Keratinocyte (primary cell): ENCODE measurements at regions not wholly inside any gene's neighbourhood (a gene's known extent, or its start where the extent isn't known, plus 50 kb on each side); places are given as distances from the start of the nearest gene placed in this dataset.

Source experiments
- DNase-seq: peaks from one replicate; pipeline ENCODE4 v3.0.0-alpha.2; 2011; ENCODE audit warnings: low read depth, missing footprints, low spot score
- FAIRE-seq: peaks from 2 replicates; lab custom pipeline; 2011; peaks lifted over from hg19 to GRCh38; lab: Jason Lieb, UNC
- H2AFZ ChIP-seq: 2 replicates; pipeline ENCODE4 v1.6.0; 2012; ENCODE audit warnings: low read length, control low read depth, inconsistent platforms; ENCODE audit not compliant: control insufficient read depth
- H3K27ac ChIP-seq: 2 replicates; pipeline ENCODE4 v1.5.1; 2011; ENCODE audit warnings: low read length; ENCODE audit not compliant: control insufficient read depth, insufficient read depth
- H3K27me3 ChIP-seq: 3 replicates; pipeline ENCODE4 v1.6.0; 2011; ENCODE audit warnings: low read length; ENCODE audit not compliant: control insufficient read depth, insufficient read depth; ENCODE audit errors: extremely low read depth
- H3K36me3 ChIP-seq, 2 experiments: 2 replicates in 1 of 2; 3 replicates in 1 of 2; pipeline ENCODE4 v1.5.1; 2011; ENCODE audit warnings: low read length in 2 of 2, mild to moderate bottlenecking in 1 of 2; ENCODE audit not compliant: control insufficient read depth in 2 of 2, insufficient read depth in 2 of 2; ENCODE audit errors: extremely low read depth in 1 of 2
- H3K4me1 ChIP-seq: 3 replicates; pipeline ENCODE4 v1.5.1; 2011; ENCODE audit warnings: low read length; ENCODE audit not compliant: control insufficient read depth, insufficient read depth; ENCODE audit errors: extremely low read depth
- H3K4me2 ChIP-seq: 3 replicates; pipeline ENCODE4 v1.6.0; 2011; ENCODE audit warnings: low read depth, low read length; ENCODE audit not compliant: control insufficient read depth, insufficient read depth; ENCODE audit errors: extremely low read depth
- H3K4me3 ChIP-seq, 3 experiments: fragments of 200-600 bp in 1 of 3; sonication (generic) in 1 of 3; 2 replicates in 2 of 3; 3 replicates in 1 of 3; pipeline ENCODE4 v1.5.1; 2011 to 2016; ENCODE audit warnings: low read length in 3 of 3, mild to moderate bottlenecking in 3 of 3, control low read depth in 2 of 3, inconsistent platforms in 1 of 3, low read depth in 1 of 3, mixed read lengths in 1 of 3, mixed run types in 1 of 3, moderate library complexity in 1 of 3; ENCODE audit not compliant: control insufficient read depth in 2 of 3, insufficient read depth in 2 of 3; ENCODE audit errors: extremely low read depth in 1 of 3
- H3K79me2 ChIP-seq: 2 replicates; pipeline ENCODE4 v1.6.0; 2012; ENCODE audit warnings: low read length; ENCODE audit not compliant: control insufficient read depth, insufficient read depth
- H3K9ac ChIP-seq: 3 replicates; pipeline ENCODE4 v1.6.0; 2011; ENCODE audit warnings: low read length; ENCODE audit not compliant: control insufficient read depth, insufficient read depth; ENCODE audit errors: extremely low read depth
- H3K9me1 ChIP-seq: 3 replicates; pipeline ENCODE4 v1.6.0; 2011; ENCODE audit warnings: low read length; ENCODE audit not compliant: control insufficient read depth, insufficient read depth; ENCODE audit errors: extremely low read depth
- H3K9me3 ChIP-seq: 2 replicates; pipeline ENCODE4 v1.5.1; 2012; ENCODE audit warnings: low read depth, low read length; ENCODE audit not compliant: control insufficient read depth
- H4K20me1 ChIP-seq: 3 replicates; pipeline ENCODE4 v1.6.0; 2011; ENCODE audit warnings: low read length; ENCODE audit not compliant: control insufficient read depth, insufficient read depth; ENCODE audit errors: extremely low read depth
- dilution Hi-C: fragments of 300-500 bp; cut with MboI; formaldehyde crosslinking; loops from one replicate; pipeline ENCODE4 v1.7.0; 2020; ENCODE audit warnings: low sequenced_read_pairs; ENCODE audit not compliant: extremely low pct_ligation_motif_present
- TF ChIP-seq, protein P1 (sequence below), 3 experiments: IDR thresholded peaks in 1 of 3; conservative IDR thresholded peaks in 1 of 3; optimal IDR thresholded peaks in 1 of 3; 2 replicates in 2 of 3; 3 replicates in 1 of 3; pipeline versions ENCODE3 to v1.5.1; 2011; ENCODE audit warnings: low read length in 3 of 3, mild to moderate bottlenecking in 3 of 3, moderate library complexity in 2 of 3, control low read depth in 1 of 3, inconsistent platforms in 1 of 3; ENCODE audit not compliant: insufficient read depth in 2 of 3; ENCODE audit errors: extremely low read depth in 1 of 3

DNA sequence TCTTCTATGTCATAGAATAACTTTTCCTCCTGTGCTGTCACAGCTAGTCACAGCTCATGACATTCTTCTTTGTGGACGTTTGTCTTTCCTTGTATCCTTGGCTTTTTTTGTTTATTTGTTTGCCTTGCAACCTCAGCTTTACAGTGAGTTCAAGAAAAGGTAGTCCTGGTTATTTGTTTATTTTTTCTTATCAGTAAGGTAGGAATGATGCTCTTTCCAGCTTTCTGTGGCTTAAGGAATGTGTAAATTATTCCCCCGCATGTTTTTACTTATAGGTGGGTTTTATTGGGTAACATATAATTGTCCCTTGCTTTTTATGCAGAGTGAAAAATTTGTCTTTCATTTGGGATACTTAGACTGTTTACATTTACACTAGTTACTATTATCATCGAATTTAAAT lies 1673.6 kb upstream of the FLRT2 start:
- Histone ChIP-seq H3K4me1 (no peaks in the 10 kb centered on the region), H3K9ac (no peak overlapping the region), H3K27ac (no peak overlapping the region), H3K4me3 (no peak overlapping the region), H3K9me1 (no peaks in the 10 kb centered on the region), H3K79me2 (no peaks in the 10 kb centered on the region), H3K36me3 (no peaks in the 10 kb centered on the region), H3K4me2 (no peak overlapping the region), H3K27me3 (no peaks in the 10 kb centered on the region), H2AFZ (no peak overlapping the region), H4K20me1 (no peaks in the 10 kb centered on the region), H3K9me3 (no peaks in the 10 kb centered on the region)
- FAIRE-seq: no peak
- dilution Hi-C loops: no loop called here
- no peak for DNase-seq
- TF ChIP-seq, protein P1, sequence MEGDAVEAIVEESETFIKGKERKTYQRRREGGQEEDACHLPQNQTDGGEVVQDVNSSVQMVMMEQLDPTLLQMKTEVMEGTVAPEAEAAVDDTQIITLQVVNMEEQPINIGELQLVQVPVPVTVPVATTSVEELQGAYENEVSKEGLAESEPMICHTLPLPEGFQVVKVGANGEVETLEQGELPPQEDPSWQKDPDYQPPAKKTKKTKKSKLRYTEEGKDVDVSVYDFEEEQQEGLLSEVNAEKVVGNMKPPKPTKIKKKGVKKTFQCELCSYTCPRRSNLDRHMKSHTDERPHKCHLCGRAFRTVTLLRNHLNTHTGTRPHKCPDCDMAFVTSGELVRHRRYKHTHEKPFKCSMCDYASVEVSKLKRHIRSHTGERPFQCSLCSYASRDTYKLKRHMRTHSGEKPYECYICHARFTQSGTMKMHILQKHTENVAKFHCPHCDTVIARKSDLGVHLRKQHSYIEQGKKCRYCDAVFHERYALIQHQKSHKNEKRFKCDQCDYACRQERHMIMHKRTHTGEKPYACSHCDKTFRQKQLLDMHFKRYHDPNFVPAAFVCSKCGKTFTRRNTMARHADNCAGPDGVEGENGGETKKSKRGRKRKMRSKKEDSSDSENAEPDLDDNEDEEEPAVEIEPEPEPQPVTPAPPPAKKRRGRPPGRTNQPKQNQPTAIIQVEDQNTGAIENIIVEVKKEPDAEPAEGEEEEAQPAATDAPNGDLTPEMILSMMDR (optimal IDR thresholded peaks at IDR 0.05 in 1 of 3, IDR thresholded peaks at IDR 0.05 in 1 of 3, conservative IDR thresholded peaks at IDR 0.05 in 1 of 3; ENCODE audit: extremely low read depth in 1 of 3, insufficient read depth in 2 of 3, low read length in 3 of 3): no peak

DNA sequence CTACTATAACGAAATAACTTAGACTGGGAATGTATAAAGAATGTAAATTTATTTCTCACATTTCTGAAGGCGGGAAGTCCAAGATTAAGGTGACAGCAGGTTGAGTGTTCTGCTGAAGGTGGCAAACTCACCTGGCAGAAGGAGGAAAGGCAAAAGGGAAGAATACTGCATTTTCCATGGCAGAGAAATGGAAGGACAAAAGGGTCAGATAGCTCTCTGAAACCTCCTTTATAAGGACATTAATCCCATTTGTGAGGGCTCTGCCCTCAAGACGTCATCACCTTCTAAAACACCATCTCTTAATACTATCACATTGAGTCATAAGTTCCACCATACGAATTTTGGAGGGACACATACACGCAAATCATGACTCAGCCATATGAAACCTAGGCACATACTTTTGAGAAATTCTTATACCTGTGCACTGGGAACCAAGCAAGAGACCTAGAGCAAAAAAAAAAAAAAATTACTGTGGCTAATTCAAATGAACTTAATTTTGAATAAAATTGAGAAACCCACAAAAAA lies 1669.3 kb upstream of the FLRT2 start:
- Histone ChIP-seq H4K20me1 (no peaks in the 10 kb centered on the region), H3K27me3 (no peaks in the 10 kb centered on the region), H3K9me1 (no peaks in the 10 kb centered on the region), H3K4me2 (no peak overlapping the region), H3K4me1 (no peaks in the 10 kb centered on the region), H2AFZ (no peak overlapping the region), H3K79me2 (no peaks in the 10 kb centered on the region), H3K27ac (no peak overlapping the region), H3K36me3 (no peaks in the 10 kb centered on the region), H3K9ac (no peak overlapping the region), H3K9me3 (no peaks in the 10 kb centered on the region), H3K4me3 (no peak overlapping the region)
- DNase-seq: no peak
- dilution Hi-C loops: no loop called here
- TF ChIP-seq, protein P1 (optimal IDR thresholded peaks at IDR 0.05 in 1 of 3, IDR thresholded peaks at IDR 0.05 in 1 of 3, conservative IDR thresholded peaks at IDR 0.05 in 1 of 3; ENCODE audit: extremely low read depth in 1 of 3, insufficient read depth in 2 of 3, low read length in 3 of 3): no peak
- no peak for FAIRE-seq
